Loucy (cell line): ENCODE measurements at regions not wholly inside any gene's neighbourhood (a gene's known extent, or its start where the extent isn't known, plus 50 kb on each side); places are given as distances from the start of the nearest gene placed in this dataset.

Experiments used
- H2AFZ ChIP-seq: fragments of 200-600 bp; sonication (generic); 2 replicates; pipeline ENCODE4 v1.6.0; 2016; ENCODE audit warnings: antibody characterized with exemption, mild to moderate bottlenecking, low read length, moderate library complexity
- H3F3A ChIP-seq: fragments of 200-600 bp; 2 replicates; pipeline ENCODE4 v1.6.0; 2016; ENCODE audit warnings: antibody characterized with exemption, low read depth, mild to moderate bottlenecking
- H3K27me3 ChIP-seq: fragments of 200-600 bp; sonication (generic); 2 replicates; pipeline ENCODE4 v1.6.1; 2014; ENCODE audit warnings: low read length, mild to moderate bottlenecking; ENCODE audit not compliant: insufficient read depth, poor library complexity, severe bottlenecking
- H3K36me3 ChIP-seq: fragments of 200-600 bp; sonication (generic); 2 replicates; pipeline ENCODE4 v1.6.1; 2016; ENCODE audit warnings: low read length; ENCODE audit not compliant: insufficient read depth
- H3K4me1 ChIP-seq: fragments of 200-600 bp; sonication (generic); 2 replicates; pipeline ENCODE4 v1.5.1; 2014; ENCODE audit warnings: low read length, mild to moderate bottlenecking; ENCODE audit not compliant: insufficient read depth, poor library complexity, severe bottlenecking
- H3K4me2 ChIP-seq: fragments of 200-600 bp; sonication (generic); 2 replicates; pipeline ENCODE4 v1.6.0; 2014; ENCODE audit warnings: antibody characterized with exemption, low read length, low read depth, mild to moderate bottlenecking; ENCODE audit not compliant: poor library complexity, severe bottlenecking
- H3K4me3 ChIP-seq: fragments of 200-600 bp; sonication (generic); 2 replicates; pipeline ENCODE4 v1.5.1; 2014; ENCODE audit warnings: low read length, mild to moderate bottlenecking, mixed read lengths; ENCODE audit not compliant: poor library complexity, severe bottlenecking
- H3K79me2 ChIP-seq: fragments of 200-600 bp; sonication (generic); 2 replicates; pipeline ENCODE4 v1.6.1; 2014; ENCODE audit warnings: low read length; ENCODE audit not compliant: insufficient read depth
- H3K9ac ChIP-seq: fragments of 200-600 bp; sonication (generic); 2 replicates; pipeline ENCODE4 v1.6.0; 2014; ENCODE audit warnings: mild to moderate bottlenecking, low read depth, low read length, moderate library complexity; ENCODE audit not compliant: poor library complexity, severe bottlenecking
- H3K9me2 ChIP-seq: fragments of 200-600 bp; sonication (generic); replicated peaks from 2 replicates; pipeline ENCODE4 v1.6.1; 2016; ENCODE audit warnings: low read depth, low read length, mixed read lengths
- H3K9me3 ChIP-seq: fragments of 200-600 bp; sonication (generic); 2 replicates; pipeline ENCODE4 v1.6.1; 2014; ENCODE audit warnings: mild to moderate bottlenecking, antibody characterized with exemption, low read length, low read depth; ENCODE audit not compliant: insufficient read depth
- H4K20me1 ChIP-seq: fragments of 200-600 bp; sonication (generic); 2 replicates; pipeline ENCODE4 v1.6.0; 2014; ENCODE audit warnings: antibody characterized with exemption, low read length, mild to moderate bottlenecking; ENCODE audit not compliant: insufficient read depth, poor library complexity, severe bottlenecking
- CTCF ChIP-seq: fragments of 200-600 bp; sonication (generic); conservative IDR thresholded peaks from 2 replicates; pipeline ENCODE4 v1.5.1; 2014; ENCODE audit warnings: mild to moderate bottlenecking, antibody characterized with exemption, low read length
- EZH2phosphoT487 ChIP-seq: fragments of 200-600 bp; IDR thresholded peaks from 2 replicates; pipeline ENCODE4 v1.6.1; 2018; ENCODE audit warnings: antibody characterized with exemption, mild to moderate bottlenecking, moderate library complexity, borderline replicate concordance

GRCh38 chr3:25304916-25305315 lies 123.1 kb upstream of the RARB start:
- H3K4me1 ChIP-seq, result peaks cover 13% of the 10 kb centered on the region
- no peak overlapping the region for H3K9ac ChIP-seq
- H4K20me1 ChIP-seq, result no peaks in the 10 kb centered on the region
- H3K9me2 ChIP-seq, result no peaks in the 10 kb centered on the region
- no peaks in the 10 kb centered on the region for H3K27me3 ChIP-seq
- H3F3A ChIP-seq, result no peaks in the 10 kb centered on the region
- H2AFZ ChIP-seq, result no peak overlapping the region
- H3K9me3 ChIP-seq, result no peaks in the 10 kb centered on the region
- no peak overlapping the region for H3K4me3 ChIP-seq
- no peaks in the 10 kb centered on the region for H3K79me2 ChIP-seq
- no peaks in the 10 kb centered on the region for H3K36me3 ChIP-seq
- no peak for TF ChIP-seq EZH2phosphoT487
- 0 out of 2 replicates have a peak, but pooled peaks have one; percentile 15 for TF ChIP-seq CTCF
- H3K4me2 ChIP-seq, result no peak overlapping the region

GRCh38 chr3:25306066-25306465 lies 122.0 kb upstream of the RARB start:
- Histone ChIP-seq H3K9ac (no peak overlapping the region), H3F3A (no peaks in the 10 kb centered on the region), H3K36me3 (no peaks in the 10 kb centered on the region), H3K4me3 (no peak overlapping the region), H3K27me3 (no peaks in the 10 kb centered on the region), H3K9me3 (no peaks in the 10 kb centered on the region), H4K20me1 (no peaks in the 10 kb centered on the region), H3K79me2 (no peaks in the 10 kb centered on the region), H3K4me1 (peaks cover 13% of the 10 kb centered on the region), H2AFZ (no peak overlapping the region), H3K4me2 (no peak overlapping the region), H3K9me2 (no peaks in the 10 kb centered on the region)
- TF ChIP-seq CTCF (no peak), EZH2phosphoT487 (no peak)

- Histone ChIP-seq H4K20me1 (no peaks in the 10 kb centered on the region), H3K9me2 (no peaks in the 10 kb centered on the region), H3F3A (no peaks in the 10 kb centered on the region), H3K4me1 (peaks cover 13% of the 10 kb centered on the region), H3K4me2 (no peak overlapping the region), H3K9ac (no peak overlapping the region), H3K27me3 (no peaks in the 10 kb centered on the region), H3K9me3 (no peaks in the 10 kb centered on the region), H3K79me2 (no peaks in the 10 kb centered on the region), H2AFZ (no peak overlapping the region), H3K36me3 (no peaks in the 10 kb centered on the region), H3K4me3 (no peak overlapping the region)
- TF ChIP-seq CTCF (no peak), EZH2phosphoT487 (no peak)
Observed at GRCh38 chr3:25306705-25307104, 121.4 kb upstream of the RARB start.
